Suprapubic skin (tissue), 4 donors: ENCODE measurements at regions not wholly inside any gene's neighbourhood (a gene's known extent, or its start where the extent isn't known, plus 50 kb on each side); places are given as distances from the start of the nearest gene placed in this dataset.

Experiments used
- DNase-seq, 2 donors: peaks; one replicate each; pipeline ENCODE4 v3.0.0-alpha.2; 2019; ENCODE audit warnings: low spot score in 2 of 2
- H3K27ac ChIP-seq: fragments of 200-600 bp; sonication (generic); one replicate; pipeline ENCODE4 v1.5.1; 2019
- H3K27me3 ChIP-seq: fragments of 200-600 bp; sonication (generic); one replicate; pipeline ENCODE4 v1.5.1; 2019
- H3K36me3 ChIP-seq: fragments of 200-600 bp; sonication (generic); one replicate; pipeline ENCODE4 v1.5.1; 2019
- H3K4me1 ChIP-seq: fragments of 200-600 bp; sonication (generic); one replicate; pipeline ENCODE4 v1.5.1; 2019
- H3K4me3 ChIP-seq: fragments of 200-600 bp; sonication (generic); one replicate; pipeline ENCODE4 v1.5.1; 2019; ENCODE audit warnings: mild to moderate bottlenecking
- H3K9me3 ChIP-seq: fragments of 200-600 bp; sonication (generic); one replicate; pipeline ENCODE4 v1.5.1; 2019
- EP300 ChIP-seq: sonication (generic); formaldehyde crosslinking; IDR thresholded peaks from one replicate; pipeline ENCODE4 v1.6.1; 2017; ENCODE audit warnings: antibody characterized with exemption
- POLR2A ChIP-seq, 2 donors: fragments of 450-650 bp; IDR thresholded peaks; one replicate each; pipeline ENCODE4 v1.6.1; 2017; ENCODE audit warnings: antibody characterized with exemption in 2 of 2, mild to moderate bottlenecking in 2 of 2, moderate library complexity in 2 of 2
- POLR2AphosphoS5 ChIP-seq, 3 donors: sonication (generic); formaldehyde crosslinking; IDR thresholded peaks; one replicate each; pipeline ENCODE4 v1.6.1; 2017; ENCODE audit warnings: antibody characterized with exemption in 3 of 3
- WGBS: methylation state at CpG from one replicate; pipeline ENCODE4 v1.1.5; 2018; 5-methylcytosine and 5-hydroxymethylcytosine counted together
- TF ChIP-seq, protein P1 (sequence below), 2 donors: fragments of 200-600 bp in 1 of 2; fragments of 450-650 bp in 1 of 2; sonication (generic) in 1 of 2; IDR thresholded peaks; one replicate each; pipeline ENCODE4 v1.5.1; 2016 to 2019; ENCODE audit warnings: antibody characterized with exemption in 2 of 2, mild to moderate bottlenecking in 1 of 2, moderate library complexity in 1 of 2

DNA sequence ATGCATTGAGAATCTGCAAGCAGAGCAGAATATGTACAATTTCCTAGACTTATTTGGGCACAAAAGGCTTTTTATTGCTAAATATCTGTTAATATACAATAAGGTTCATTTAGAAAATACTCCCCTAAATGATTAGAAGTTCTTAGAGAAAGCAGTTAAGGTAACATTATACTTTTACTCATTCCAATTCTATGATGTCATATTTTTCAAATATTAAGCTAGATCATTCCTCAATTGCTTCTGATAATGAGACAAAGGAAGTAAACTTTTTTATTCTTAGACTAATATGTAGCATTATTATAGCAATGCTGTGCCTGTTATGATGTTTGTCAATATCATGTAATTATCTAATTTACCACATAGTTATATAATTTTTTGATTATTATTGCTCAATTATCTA lies 447.0 kb downstream of the SLC16A7 start:
- no peak overlapping the region for H3K4me3 ChIP-seq
- H3K27ac ChIP-seq = no peak overlapping the region
- H3K4me1 ChIP-seq = no peaks in the 10 kb centered on the region
- no peaks in the 10 kb centered on the region for H3K27me3 ChIP-seq
- DNase-seq = no peak
- no peaks in the 10 kb centered on the region for H3K9me3 ChIP-seq
- TF ChIP-seq, protein P1, sequence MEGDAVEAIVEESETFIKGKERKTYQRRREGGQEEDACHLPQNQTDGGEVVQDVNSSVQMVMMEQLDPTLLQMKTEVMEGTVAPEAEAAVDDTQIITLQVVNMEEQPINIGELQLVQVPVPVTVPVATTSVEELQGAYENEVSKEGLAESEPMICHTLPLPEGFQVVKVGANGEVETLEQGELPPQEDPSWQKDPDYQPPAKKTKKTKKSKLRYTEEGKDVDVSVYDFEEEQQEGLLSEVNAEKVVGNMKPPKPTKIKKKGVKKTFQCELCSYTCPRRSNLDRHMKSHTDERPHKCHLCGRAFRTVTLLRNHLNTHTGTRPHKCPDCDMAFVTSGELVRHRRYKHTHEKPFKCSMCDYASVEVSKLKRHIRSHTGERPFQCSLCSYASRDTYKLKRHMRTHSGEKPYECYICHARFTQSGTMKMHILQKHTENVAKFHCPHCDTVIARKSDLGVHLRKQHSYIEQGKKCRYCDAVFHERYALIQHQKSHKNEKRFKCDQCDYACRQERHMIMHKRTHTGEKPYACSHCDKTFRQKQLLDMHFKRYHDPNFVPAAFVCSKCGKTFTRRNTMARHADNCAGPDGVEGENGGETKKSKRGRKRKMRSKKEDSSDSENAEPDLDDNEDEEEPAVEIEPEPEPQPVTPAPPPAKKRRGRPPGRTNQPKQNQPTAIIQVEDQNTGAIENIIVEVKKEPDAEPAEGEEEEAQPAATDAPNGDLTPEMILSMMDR (IDR thresholded peaks at IDR 0.05) = no peak
- no peaks in the 10 kb centered on the region for H3K36me3 ChIP-seq

DNA sequence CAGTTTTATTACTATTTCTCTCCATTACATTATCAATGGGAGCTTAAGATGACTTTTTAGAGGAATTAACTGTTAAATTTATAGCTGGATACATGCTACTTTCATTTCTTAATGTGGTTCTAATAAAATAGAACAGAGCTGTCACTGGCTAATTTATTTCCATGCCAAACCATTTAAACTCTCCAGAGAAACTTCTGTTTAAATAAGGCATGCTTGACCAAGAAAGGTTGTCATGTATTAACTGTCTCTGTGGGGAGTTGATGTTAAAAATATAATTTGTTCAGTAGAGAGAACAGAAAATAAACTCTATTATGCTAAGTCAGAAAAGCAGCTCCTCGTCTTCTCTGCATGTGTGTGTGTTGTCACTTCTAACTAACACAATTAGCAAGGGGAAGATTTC lies 447.4 kb downstream of the SLC16A7 start:
- H3K4me1 ChIP-seq = no peaks in the 10 kb centered on the region
- H3K27ac ChIP-seq = no peak overlapping the region
- H3K4me3 ChIP-seq = no peak overlapping the region
- 40% methylated on average over 1 of the region's 1 CpG for WGBS
- no peaks in the 10 kb centered on the region for H3K9me3 ChIP-seq
- DNase-seq = no peak
- H3K27me3 ChIP-seq = no peaks in the 10 kb centered on the region
- no peak for TF ChIP-seq POLR2AphosphoS5 (IDR thresholded peaks at IDR 0.05)
- no peak for TF ChIP-seq POLR2A (IDR thresholded peaks at IDR 0.05)
- no peak for TF ChIP-seq EP300
- TF ChIP-seq, protein P1 (IDR thresholded peaks at IDR 0.05) = no peak
- no peaks in the 10 kb centered on the region for H3K36me3 ChIP-seq

DNA sequence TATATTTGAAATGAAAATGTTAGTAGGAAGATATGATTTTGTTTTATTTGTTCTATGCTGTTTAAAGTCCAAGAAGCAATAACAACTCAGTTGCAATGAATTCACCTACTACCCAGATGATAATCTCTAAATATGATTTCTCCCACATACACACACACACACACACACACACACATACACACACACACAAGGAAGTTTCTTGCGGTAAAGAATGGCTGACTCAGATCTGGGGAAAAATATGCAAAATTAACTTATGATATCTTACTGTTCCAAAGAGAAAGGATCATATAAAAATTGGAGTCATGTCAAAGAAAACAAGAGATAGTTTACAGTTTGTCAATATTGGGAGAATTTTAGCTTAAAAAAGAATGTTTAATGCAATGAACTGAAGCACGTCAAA lies 456.7 kb downstream of the SLC16A7 start:
- H3K4me3 ChIP-seq = no peak overlapping the region
- H3K4me1 ChIP-seq = no peaks in the 10 kb centered on the region
- H3K9me3 ChIP-seq = no peaks in the 10 kb centered on the region
- no peak for DNase-seq
- WGBS = 88% methylated on average over 2 of the region's 2 CpGs
- TF ChIP-seq, protein P1 (IDR thresholded peaks at IDR 0.05) = no peak
- H3K36me3 ChIP-seq = no peaks in the 10 kb centered on the region
- H3K27ac ChIP-seq = no peak overlapping the region
- no peaks in the 10 kb centered on the region for H3K27me3 ChIP-seq

DNA sequence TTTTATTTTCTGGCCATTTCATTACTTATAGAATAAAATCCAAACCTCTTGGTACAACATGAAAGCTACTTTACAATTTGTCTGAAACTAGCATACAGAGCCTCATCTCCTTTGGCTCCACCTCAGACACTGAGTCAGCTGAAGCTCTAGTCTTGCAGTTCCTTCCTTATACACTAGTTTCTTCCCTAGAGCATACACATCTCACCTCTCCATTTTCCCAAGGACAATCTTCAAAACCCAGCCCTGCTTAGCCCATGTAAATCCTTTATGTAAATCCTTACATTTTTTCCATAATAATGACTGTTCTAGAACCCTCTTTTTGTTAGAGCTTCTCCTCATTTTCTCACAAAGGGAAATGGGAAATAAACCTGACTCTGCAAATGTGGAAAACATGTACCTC lies 463.4 kb downstream of the SLC16A7 start:
- DNase-seq = no peak
- H3K36me3 ChIP-seq = no peaks in the 10 kb centered on the region
- no peaks in the 10 kb centered on the region for H3K27me3 ChIP-seq
- H3K4me1 ChIP-seq = no peaks in the 10 kb centered on the region
- TF ChIP-seq, protein P1 (IDR thresholded peaks at IDR 0.05) = no peak
- TF ChIP-seq POLR2A (IDR thresholded peaks at IDR 0.05) = no peak
- no peak for TF ChIP-seq EP300
- no peak for TF ChIP-seq POLR2AphosphoS5 (IDR thresholded peaks at IDR 0.05)
- no peak overlapping the region for H3K27ac ChIP-seq
- H3K9me3 ChIP-seq = no peaks in the 10 kb centered on the region
- H3K4me3 ChIP-seq = no peak overlapping the region

DNA sequence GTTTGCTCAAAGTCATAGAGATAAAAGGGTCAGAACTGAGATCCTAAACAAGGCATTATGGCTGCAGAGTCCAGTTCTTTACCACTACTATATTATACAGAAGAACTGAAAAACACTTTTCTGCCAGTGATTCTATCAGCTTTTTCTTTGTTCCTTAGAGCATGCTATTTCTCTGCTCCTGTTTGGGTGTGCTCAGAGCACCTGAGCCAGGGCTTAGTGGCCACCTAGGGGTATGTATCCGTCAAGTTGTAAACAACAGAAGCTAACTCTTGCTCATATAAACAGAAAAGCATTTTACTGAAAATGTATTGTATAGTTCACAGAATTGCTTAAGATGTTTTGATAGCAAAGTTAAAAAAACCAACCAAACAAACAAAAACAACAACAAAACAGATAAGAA lies 470.8 kb downstream of the SLC16A7 start:
- Histone ChIP-seq H3K4me3 (no peak overlapping the region), H3K27ac (no peak overlapping the region), H3K27me3 (no peaks in the 10 kb centered on the region), H3K4me1 (no peaks in the 10 kb centered on the region), H3K36me3 (no peaks in the 10 kb centered on the region), H3K9me3 (no peaks in the 10 kb centered on the region)
- no peak for DNase-seq
- no peak for TF ChIP-seq EP300
- TF ChIP-seq POLR2AphosphoS5 (IDR thresholded peaks at IDR 0.05) = no peak
- TF ChIP-seq POLR2A (IDR thresholded peaks at IDR 0.05) = no peak
- TF ChIP-seq, protein P1 (IDR thresholded peaks at IDR 0.05) = no peak
- WGBS = 84% methylated on average over 1 of the region's 1 CpG
